ENCODE measurements at regions not wholly inside any gene's neighbourhood (a gene's known extent, or its start where the extent isn't known, plus 50 kb on each side); places are given as distances from the start of the nearest gene placed in this dataset.

GRCh38 chr6:44614396-44614795 is 226.9 kb downstream of the CDC5L start:
- FAIRE-seq, result no peak

GRCh38 chr6:44615621-44616020 is 228.1 kb downstream of the CDC5L start:
- no peak for FAIRE-seq

- FAIRE-seq, result no peak
Observed at GRCh38 chr6:44617416-44617815, 229.9 kb downstream of the CDC5L start.

- no peak for FAIRE-seq
Observed at GRCh38 chr6:44618371-44618770, 230.9 kb downstream of the CDC5L start.

GRCh38 chr6:44620922-44621321 is 233.4 kb downstream of the CDC5L start:
- no peak for FAIRE-seq

- no peak for FAIRE-seq
Observed at GRCh38 chr6:44621846-44622245, 234.3 kb downstream of the CDC5L start.

- no peak for FAIRE-seq
Observed at GRCh38 chr6:44622555-44622954, 235.0 kb downstream of the CDC5L start.

- FAIRE-seq, result no peak
Observed at GRCh38 chr6:44622956-44623355, 235.4 kb downstream of the CDC5L start.

- FAIRE-seq, result no peak
Observed at GRCh38 chr6:44624226-44624625, 236.7 kb downstream of the CDC5L start.

GRCh38 chr6:44624936-44625573 is 237.5 kb downstream of the CDC5L start:
- no peak for FAIRE-seq

- no peak for FAIRE-seq
Observed at GRCh38 chr6:44625996-44626395, 238.5 kb downstream of the CDC5L start.

- no peak for FAIRE-seq
Observed at GRCh38 chr6:44626616-44627015, 239.1 kb downstream of the CDC5L start.

- no peak for FAIRE-seq
Observed at GRCh38 chr6:44627091-44627882, 239.8 kb downstream of the CDC5L start.

GRCh38 chr6:44627883-44628271 is 240.4 kb downstream of the CDC5L start:
- FAIRE-seq, result no peak

GRCh38 chr6:44628347-44628746 is 240.8 kb downstream of the CDC5L start:
- FAIRE-seq, result no peak

- FAIRE-seq, result no peak
Observed at GRCh38 chr6:44629636-44630035, 242.1 kb downstream of the CDC5L start.

GRCh38 chr6:44630125-44631028 is 242.9 kb downstream of the CDC5L start:
- FAIRE-seq, result no peak

- FAIRE-seq, result no peak
Observed at GRCh38 chr6:44631968-44632367, 244.5 kb downstream of the CDC5L start.

GRCh38 chr6:44634321-44634720 is 246.8 kb downstream of the CDC5L start:
- no peak for FAIRE-seq

GRCh38 chr6:44635486-44635885 is 248.0 kb downstream of the CDC5L start:
- no peak for FAIRE-seq

GRCh38 chr6:44636561-44637248 is 249.2 kb downstream of the CDC5L start:
- FAIRE-seq, result no peak

- FAIRE-seq, result no peak
Observed at GRCh38 chr6:44641344-44642031, 254.0 kb downstream of the CDC5L start.

Measured in endometrium (tissue), 2 donors.